GM18508 (cell line): ENCODE measurements at regions not wholly inside any gene's neighbourhood (a gene's known extent, or its start where the extent isn't known, plus 50 kb on each side); places are given as distances from the start of the nearest gene placed in this dataset.

Experiments
- ATAC-seq: cut with Tn5 transposase; IDR thresholded peaks from one replicate; pipeline ENCODE4 v1.9.1; 2021; ENCODE audit warnings: moderate number of reproducible peaks; ENCODE audit not compliant: insufficient read depth, unreplicated experiment

DNA sequence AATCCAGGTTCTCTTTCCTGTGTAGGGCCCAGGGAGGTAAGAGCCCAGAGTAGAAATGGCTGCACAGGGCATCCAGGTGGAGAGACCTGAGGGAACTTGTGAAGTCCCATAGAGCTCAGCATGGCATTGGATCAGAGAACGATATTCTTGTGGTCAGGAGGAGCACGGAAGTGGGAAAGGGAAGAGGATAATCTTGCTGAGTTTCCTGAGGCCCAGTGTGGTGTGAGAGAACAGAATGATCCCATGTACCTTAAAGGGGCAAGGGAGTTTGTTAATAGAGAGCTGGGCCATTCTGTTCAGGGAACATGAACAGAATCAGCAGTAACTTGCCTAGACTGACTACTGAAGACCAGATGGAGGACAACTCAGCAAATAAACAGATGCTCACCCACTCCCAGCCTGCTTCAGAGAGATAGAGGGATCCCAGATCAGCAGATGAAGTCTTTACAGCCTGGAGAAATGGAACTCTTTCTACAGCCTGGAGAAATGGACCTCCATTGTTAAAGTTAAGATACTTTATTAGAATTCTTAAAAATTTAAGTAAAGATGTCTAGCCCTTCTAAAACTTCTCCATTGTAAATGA, 119.7 kb upstream of the ELL2 start:
- ATAC-seq = no peak

DNA sequence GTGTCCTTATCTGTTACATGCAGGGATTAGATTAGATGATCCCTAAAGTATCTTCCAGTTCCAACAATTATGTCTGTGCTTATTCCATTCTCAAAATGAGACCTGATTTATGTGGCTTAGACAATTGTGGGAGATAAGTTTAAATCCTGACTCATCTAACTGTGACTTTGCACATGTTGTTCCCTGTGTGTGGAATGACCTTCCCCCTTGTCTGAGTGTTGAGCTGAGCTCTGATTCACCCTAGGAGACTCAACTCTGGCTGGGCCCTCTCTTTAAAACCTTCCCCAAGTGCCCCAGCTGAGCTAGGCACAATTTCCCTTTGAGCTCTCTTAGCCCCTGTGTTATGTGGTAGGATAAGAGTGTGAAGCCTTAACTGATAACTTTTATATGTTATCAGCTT, 118.9 kb upstream of the ELL2 start:
- ATAC-seq = no peak

DNA sequence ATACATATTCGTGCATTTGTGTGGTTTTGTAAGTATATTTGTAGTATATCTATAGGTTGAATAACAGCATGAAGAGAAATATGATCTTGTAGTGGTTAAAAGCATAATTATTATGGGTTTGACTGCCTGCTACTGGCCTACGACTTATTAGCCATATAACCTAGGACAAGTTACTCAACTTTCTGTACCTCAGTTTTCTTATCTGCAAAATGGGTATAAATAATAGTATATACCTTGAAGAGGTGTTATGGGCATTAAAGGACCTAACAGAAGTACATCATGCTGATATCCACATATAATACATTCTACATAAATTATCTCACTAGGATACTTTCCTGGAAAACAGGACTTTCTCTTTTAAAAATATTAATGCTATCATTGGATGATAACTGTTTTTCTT, 118.3 kb upstream of the ELL2 start:
- ATAC-seq = no peak

DNA sequence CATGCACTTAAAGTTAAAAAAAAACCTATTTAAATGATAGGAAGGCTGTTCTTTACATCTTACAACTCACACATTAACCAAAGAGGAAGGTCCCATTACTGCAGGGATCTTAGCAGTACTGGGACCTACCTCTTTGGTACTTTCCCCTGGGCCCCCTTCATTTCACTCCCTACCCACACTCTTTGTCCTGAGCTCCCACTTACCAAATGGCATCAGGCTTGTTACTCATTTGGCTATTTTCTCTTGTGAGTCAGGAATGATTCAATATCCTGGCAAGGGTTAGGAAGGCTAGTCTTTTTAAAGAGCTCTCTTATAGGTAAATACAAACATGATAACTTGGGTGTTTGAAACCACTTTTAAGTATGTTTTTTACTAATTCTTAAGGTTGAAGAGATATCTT, 117.4 kb upstream of the ELL2 start:
- ATAC-seq = no peak

DNA sequence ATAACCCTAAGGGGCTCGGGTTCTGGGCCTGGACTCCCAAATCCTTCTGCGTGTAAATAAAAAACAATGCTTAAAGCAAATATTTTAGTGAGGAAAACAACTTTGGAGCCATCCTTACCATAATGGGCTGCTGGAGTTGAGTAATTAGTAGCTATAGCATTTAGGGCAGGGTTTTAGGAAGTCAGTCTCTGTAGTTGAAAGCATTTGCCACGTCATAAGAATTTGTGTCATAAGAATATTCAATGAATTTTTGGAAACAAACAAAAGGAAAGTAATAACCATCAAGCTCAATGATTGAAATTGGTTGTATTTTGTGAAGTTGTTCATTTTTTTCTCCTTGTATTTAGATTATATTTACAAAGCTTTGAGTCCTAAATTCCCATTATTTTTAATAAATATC, 114.8 kb upstream of the ELL2 start:
- no peak for ATAC-seq

DNA sequence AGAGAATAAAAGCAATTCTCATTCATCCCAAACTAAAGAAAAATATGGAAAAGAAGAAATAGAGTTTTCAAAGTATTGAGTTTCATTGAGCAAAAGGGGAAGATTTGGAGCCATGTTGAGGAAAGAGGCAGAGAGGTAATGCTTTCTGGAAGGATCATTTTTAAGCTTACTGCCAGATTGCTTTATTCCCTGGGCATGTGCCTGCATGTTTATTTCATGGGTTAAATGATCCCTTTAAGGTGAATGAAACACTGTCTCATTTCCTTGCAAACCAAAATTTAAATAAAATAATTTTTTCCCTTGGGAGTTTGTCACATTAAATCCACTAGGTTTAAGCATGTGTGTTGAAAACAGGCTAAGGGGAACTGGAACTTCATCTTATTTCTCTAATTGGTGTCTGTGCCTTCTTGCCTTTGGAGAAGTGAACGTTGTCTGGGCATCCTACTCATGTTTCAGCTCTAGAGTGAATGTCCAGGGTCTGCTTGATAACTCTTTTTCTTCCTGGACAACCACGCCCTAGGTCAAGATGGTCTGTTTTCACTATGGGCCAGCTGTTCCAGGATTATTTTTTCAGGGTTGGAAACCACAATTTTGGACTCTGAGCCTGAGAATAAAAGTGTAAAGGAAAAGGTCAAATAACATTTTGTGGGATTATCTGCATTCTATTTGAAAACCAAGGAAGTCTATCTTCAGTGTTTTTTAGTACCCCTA, 114.1 kb upstream of the ELL2 start:
- ATAC-seq = no peak

DNA sequence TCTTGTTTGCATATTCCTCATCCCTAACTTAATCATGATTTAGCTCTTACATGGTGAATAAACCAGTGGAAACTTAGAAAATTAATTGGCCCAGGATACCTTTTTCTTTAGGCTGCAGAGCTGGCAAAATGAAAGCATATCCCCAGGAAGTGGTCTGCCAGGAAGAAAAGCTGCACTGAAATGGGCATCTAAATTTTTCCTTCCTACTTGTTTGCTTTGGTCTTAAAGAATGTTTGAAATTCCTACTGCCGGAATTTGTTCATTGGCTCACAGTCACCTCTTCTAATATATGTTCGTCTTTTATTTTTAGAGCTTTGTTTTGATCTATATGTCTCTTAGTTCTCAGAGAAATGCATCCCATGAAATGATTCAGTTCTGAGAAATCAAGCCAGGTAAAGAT, 113.2 kb upstream of the ELL2 start:
- no peak for ATAC-seq

DNA sequence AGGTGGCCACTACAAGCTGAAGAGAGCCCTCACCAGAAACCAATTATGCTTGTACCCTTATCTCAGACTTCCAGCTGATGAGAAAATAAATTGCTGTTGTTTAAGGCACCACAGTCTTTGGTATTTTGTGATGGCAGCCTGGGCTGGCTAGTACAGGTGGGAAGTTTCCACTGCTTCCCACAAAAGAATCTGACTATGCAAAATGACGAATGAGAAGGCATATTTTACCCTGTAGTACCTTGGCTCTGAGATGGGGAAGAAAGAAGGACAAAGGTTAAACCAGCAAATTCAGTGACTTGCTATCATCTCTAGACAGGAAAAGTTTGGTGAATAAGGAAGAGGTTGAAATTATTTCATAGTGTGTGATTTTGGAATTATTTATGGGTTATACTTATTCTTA, 112.8 kb upstream of the ELL2 start:
- no peak for ATAC-seq

DNA sequence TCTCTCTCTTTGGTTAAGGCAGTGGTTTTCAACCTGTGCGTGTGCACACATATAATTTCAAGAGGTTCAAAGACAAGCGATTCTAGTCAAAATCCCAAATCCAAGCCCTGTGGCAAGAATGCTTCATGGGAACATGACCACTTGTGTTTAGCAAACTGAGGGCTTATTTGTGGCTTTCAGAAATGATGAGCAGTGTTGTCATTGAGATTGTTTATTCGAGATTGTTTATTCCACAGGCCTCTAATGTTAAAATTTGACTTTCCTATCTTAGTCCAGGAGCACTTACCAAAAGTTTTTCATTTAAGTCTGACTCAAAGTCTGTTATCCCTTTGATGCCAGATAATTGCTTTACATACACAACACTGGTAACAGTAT, 111.1 kb upstream of the ELL2 start:
- ATAC-seq = no peak

DNA sequence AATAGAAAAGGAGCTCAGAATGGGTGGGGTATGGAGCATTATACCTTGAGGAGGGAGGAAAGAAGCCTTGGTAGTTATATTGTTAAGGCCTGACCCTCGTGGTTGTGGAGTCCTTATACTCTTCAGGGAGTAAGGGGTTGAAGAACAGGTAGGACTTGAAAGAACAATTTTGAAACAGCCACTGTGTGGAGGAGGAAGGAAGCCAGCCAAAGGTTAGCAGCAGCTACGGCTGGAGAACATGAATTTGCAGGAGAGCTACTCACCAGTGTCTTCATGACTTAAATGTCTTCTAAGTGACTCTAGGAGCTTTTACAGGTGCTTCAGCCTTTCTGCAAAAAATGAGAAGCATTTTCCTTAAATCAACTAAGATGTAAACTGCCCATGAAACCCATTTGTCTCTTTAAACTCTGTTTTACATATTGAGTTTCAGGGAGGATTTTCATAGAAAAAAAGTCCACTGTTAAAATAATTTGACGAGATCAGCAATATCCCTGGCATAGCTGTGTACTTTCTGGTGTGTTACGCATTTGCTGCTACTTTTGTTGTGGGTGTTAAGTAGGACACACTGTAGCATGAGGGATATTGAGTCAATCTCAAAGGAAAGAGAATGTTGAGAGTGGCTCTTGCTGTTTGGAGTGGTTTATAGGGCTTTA, 110.6 kb upstream of the ELL2 start:
- ATAC-seq = no peak

DNA sequence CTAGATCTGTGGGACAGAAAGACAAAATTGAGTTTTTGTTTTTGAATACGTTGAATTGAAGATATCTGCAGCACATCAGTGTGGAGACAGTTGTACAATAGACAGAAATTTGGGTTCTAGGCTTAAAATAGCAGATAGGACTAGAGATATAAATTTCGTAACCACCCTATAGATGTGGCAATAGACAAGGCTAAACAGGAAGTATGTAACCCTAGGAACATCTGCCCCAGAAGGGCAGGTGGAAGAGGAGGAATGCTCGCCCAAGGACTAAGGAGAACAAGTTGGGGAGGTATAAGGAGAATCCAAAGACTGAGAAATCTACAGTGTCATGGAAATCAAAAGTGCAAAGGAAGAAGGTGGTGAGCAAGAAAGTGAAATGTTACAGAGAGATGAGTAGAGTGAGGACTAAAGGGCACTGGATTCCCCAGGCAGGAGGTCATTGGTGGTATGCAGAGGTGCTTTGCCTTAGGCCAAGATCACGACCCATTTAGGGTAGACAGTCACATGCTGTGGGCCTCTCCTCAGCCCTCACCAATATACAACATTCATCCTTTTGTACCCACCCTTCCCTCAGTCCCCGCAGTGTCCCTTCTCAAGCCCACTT, 109.1 kb upstream of the ELL2 start:
- no peak for ATAC-seq

DNA sequence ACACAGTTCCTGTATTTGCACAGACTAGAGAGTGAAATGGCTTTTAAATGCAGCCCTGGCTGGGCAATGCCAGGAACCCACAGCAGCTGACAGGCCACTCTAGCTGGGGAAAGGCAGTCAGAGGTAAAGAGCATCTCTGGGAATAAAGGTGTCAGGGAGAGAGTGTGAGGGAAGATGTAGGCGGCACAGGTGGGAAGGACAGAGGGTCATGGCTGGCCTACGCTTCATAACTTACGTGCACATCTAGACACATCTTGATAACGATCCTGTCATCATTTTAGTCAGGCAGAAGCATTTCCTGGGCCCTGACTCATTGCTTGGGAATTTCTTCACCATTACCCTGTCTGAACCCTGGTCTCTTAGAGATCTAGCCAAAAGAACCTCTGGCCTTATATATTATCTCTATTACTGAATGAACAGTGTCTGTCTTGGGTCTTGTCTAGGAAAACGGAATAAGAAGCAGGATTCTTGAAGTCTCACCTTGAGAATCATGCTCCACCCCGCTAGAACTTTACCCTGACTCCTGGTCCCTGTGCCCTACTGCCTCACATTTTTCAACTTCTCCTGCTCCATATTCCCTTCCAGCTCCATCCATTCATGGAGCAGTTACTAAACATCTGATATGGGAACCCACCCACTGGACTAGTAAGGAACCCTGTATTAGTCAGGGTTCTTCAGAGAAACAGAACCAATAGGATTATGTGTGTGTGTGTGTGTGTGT, 106.4 kb upstream of the ELL2 start:
- no peak for ATAC-seq

DNA sequence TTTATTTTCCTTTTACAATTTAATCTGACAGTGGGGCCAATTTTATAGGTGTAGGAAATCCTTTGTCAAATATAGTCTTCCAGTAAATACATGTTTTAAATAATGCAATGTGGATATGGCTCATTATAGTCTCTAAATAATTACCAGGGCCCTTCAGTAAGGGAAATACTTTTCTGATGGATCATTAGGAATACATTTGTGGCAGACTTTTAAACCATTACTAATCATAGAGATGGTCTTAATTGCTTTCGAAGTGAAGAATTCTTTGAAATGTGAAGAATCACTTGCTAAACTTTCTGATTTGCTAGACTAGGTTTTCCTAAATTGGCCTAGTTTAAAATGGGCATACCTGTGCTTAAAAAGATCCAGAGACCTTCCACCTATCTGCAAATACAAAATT, 105.6 kb upstream of the ELL2 start:
- no peak for ATAC-seq

DNA sequence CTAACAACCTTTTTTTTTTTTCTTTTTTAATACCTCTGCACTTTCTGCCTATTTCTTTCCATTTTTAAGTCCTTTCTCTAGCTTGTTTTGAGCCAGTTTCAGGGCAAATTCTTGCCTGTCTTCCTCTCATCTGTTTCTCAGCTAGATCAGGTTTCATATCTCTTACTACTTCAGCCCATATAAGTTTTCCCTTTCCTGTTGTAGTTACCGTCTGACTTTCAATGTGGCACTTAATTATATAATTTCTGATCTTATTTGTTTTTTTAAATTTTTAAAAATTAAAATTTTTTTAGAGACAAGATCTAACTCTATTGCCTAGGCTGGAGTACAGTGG, 104.7 kb upstream of the ELL2 start:
- ATAC-seq = no peak

DNA sequence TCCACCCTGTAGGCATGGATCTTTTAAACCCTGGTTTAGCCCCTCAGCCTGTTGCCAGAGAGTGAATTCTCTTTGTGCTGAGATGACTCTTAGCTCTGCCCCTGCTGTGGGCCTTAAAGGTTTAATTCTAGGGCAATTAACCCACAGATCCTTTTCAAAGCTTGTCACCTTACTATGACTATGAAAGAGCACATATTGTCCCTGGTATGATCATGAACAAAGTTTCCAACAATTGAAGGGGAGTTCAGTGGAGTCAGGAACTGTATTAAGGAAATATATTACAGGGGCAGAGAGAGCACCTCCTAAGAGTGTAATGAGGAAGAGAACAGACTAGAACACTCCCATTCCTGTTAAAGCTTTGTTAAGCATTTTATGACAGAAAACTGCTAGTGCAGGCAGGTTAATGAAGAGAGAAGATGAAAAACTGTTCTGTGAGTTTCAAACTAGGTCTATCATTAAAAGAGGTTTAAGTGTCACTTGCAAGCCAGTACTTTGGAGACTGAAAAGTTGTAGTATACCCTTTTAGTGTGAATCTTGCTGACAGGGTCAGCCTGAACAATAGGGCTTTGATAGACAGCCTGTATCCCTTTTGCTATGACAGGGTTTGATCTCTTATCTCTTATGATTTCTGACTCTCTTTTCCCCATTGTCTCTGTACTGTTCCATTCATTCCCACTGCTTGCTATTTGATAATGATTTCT, 104.2 kb upstream of the ELL2 start:
- no peak for ATAC-seq

DNA sequence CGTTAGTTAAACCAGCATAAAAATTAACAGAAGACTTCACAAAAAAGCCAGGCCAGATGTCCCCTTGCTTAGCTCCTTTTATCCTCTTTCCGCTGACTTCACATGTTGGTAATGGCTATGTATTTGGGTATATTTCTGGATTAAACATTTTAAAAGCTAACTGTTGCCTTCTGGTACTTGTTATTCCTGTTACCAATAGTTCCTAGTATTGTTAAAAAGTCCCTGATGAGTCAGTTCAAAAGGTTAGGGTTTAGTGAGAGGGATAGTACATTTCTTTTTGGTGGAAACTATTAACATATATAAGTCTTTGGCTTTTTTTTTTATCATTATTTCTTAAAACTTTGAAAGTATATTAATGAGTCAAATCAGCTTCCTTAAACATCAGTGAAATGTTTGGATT, 103.2 kb upstream of the ELL2 start:
- no peak for ATAC-seq

DNA sequence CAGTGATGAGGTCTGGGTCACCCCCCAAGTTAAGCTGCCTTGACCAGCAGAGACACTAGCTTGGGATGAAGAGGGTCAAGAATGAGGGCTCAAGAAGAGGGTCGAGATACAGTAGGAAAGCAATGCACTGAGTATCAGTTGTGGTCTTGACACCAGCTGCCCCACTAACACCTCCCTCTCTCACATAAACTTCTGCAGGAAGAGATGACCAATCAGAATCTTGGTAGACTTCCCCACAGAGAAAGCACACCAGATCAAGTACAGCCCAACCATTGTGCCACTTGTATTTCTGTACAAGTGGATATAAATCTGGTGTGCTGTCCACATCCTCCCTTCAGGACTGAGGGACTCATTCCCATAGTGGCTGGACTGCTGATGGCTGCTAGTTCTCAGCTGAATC, 101.2 kb upstream of the ELL2 start:
- ATAC-seq = no peak

DNA sequence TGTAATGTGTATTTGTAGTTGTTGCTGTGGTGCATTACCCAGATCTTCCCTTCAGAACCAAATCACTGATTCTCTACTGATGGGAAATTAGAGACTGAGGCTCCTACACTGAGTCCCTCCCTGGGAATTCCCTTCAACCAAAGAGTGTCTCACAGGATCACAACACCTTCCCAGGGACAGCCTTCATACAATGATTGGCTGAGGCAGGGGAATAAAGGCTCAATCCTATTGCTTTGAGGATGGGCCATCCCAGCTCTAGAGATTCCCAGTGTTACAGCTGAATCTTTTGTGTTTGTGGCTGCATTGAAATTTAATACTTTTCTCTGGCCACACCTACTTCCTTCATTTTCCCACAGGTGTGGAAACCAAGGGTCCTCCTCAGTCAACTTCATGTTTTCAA, 96.4 kb upstream of the ELL2 start:
- ATAC-seq = no peak

DNA sequence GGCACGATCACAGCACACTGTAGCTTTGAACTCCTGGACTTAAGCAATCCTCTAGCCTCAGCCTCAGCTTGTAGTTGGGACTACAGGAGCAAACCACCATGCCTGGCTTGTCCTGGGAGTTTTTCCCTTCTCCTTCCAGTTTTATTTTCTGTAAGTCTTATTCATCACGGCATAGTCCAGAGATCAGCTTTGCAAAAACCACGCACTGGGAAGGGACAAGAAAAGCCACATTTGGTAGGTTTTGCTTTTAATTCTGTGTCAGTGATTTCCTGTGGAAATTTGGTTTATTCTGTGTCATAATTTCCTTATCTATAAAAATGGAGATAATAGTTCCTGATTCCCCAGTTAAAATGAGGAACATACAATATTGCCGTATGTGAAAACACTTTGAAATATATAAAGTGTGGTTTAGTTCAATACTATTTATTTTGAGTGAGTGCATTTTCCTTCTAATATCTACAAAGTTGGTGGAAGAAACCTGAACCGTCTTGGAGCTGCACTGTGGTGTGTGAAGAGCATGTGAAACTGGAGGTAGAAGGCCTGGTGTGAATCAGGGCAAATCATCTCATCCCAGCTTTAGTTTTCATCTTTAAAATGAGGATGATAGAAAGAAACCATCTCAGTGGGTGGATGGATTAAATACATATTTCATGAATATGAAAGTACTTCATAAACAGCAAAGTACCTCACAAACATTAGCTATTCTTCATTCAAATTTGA, 92.8 kb upstream of the ELL2 start:
- ATAC-seq = no peak
